Fibroblast of mammary gland (primary cell): ENCODE measurements at regions not wholly inside any gene's neighbourhood (a gene's known extent, or its start where the extent isn't known, plus 50 kb on each side); places are given as distances from the start of the nearest gene placed in this dataset.
"Not testable (repeated sequence)": the region's sequence is repeated elsewhere in the genome, so short reads cannot be mapped to it uniquely, and the experiment has no call there.

Experiments
- DNase-seq: peaks from one replicate; pipeline ENCODE4 v3.0.0-alpha.2; 2010; ENCODE audit warnings: low read depth
- H3K4me3 ChIP-seq: 2 replicates; pipeline ENCODE4 v1.5.1; 2011; ENCODE audit warnings: low read depth, mild to moderate bottlenecking, low read length, moderate library complexity; ENCODE audit not compliant: control insufficient read depth

DNA sequence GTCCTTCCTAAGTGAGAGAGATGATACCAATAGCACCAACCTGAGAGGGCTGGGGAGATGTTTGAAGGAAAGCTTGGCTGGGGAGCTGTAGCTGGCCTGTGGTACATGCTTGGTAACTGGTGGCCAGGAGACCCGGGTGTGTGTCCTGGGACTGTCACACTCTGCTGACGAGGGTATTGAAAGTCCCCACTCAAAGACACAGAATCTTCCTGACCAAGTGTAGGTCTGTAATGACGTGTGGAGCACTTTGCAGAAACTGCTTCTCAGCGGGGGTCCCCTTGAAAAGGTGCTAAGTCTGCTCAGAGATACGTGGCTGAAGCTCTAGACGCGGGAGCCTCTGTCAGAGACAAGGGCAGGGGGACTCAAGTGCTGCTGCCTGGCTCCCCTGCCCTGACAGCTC lies 230.4 kb upstream of the PLGLB2 start:
- DNase-seq, H3K4me3 ChIP-seq: not testable (repeated sequence)

DNA sequence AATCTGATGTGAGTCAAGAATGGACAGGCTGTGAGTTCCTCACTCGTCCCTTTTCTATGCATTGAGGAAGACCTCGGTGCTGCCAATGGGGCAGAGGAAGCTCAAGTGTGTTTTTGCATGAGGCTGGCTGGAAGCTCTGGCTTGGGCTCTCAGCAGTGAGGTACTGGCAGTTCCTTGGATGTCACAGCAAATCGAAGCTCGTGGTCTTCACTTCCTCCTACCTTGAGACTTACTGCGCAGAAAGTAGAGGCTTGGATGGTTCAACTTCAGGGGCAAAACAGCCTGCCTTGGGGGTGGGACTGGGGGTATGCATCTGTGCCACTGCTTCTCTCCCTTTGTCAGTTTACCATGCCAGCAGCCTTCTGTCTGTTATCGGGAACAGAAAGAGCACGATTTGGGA lies 229.8 kb upstream of the PLGLB2 start:
- not testable (repeated sequence) for H3K4me3 ChIP-seq, DNase-seq

DNA sequence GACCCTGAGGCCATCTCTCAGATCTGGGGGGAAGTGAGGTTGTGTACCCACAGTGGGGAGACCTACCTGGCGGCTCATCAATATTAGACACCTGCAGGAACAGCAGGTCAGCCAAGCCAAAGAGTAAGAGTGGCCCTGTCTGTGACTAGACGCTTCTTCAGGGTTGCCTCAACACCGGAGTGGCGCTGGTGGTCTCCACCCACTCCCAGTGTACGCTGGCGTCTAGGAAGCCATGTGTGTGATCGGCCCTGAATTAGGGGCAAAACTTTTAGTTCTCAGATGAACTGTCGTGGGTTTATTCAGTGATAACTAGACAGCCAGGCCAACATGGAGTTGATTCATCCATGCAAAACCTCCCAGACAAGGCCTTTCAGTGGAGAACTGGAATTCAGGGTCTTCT lies 229.3 kb upstream of the PLGLB2 start:
- H3K4me3 ChIP-seq, DNase-seq: not testable (repeated sequence)

DNA sequence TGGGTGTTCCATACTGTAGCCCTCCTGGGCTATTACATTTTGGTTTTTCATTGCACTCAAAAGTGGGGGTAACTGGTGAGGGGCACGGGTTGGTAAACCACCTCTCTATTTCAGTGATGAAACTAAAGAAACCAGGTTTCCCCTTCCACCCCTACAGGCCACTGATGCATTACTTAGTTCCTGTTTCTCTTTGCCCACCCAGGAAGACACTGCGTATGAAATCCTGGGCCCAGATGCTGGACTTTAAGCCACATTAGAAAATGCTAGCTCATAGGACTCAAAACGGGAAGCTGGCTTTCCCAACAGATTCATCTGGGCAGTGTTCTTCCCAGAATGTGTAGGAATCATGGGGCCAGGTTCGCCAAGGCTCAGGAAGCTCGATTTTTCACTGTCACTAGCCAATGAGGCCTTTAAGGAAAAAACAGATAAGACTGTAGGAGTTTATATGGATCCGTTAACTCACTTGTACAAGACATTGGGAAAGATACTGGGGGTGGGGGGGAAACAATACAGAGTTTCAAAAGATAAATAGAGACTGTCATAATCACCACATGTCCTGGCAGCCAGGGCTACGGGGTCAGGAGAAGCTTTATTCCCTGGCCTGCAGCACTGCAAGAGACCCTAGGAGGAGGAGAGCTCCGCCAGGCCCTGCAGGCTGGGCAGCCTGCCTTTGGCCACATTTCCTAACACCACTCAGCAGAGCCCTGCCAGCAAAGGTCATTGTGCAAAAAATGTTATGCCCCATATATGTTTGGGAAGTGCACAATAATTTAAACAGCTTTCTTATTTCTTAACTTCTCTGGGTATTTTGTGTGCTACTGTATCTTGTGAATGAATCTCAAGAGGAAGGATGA lies 228.5 kb upstream of the PLGLB2 start:
- DNase-seq, H3K4me3 ChIP-seq: not testable (repeated sequence)

DNA sequence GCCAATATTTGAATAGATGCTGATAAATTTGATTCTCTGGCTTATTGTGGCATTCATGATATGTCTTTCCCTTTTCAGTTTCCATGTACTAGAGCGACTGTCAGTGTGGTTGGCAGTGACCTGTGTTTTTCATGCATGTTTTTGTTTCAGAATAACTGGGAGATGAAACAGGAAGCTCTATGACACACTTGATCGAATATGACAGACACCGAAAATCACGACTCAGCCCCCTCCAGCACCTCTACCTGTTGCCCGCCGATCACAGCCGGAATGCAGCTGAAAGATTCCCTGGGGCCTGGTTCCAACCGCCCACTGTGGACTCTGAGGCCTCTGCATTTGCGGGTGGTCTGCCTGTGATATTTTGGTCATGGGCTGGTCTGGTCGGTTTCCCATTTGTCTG lies 226.8 kb upstream of the PLGLB2 start:
- H3K4me3 ChIP-seq, DNase-seq: not testable (repeated sequence)

DNA sequence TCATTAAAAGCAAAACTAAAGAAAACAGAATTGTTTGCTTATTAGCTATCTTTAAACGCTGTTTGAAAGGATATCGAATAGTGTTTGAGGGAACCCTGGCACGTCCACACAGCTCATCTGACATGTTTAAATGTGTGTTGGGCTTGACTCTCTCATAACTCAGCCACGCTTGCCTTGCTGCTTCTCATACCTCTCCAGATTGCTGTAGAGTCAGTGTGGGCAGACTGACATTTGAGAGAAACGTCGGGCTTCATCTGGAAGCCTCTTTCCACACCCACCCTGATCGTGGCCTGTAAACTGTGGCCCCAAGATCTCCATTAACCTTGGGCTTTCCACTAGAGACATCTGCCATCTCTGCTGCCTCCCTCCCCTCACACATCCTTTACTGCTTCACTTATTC lies 226.4 kb upstream of the PLGLB2 start:
- DNase-seq, H3K4me3 ChIP-seq: not testable (repeated sequence)

DNA sequence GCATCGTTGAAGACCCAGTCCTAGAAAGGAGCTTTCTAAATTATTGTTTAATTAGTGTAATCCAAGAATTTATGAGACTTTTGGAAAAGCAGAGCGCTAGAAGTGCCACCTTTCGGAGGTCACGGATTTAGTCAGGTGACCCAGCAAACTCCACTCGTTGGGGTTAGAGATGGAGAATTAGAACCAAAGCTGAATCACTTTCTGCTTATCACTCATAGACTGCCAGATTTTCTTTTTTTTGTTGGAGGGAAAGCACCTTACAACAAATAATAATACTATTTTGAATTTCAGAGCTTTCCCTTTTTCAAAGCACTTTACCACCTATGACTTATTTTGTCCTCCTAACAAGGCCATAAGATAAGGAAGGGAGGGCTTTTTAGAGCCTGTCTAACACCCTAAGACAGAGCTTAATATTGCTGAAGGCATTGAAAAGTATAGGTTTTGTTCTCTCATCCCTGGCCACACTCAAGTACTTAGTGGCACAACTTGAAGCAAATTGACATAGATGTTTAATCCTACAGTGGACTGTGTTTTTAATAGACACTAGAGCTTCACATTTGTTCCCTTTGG lies 223.2 kb upstream of the PLGLB2 start:
- H3K4me3 ChIP-seq, DNase-seq: not testable (repeated sequence)

DNA sequence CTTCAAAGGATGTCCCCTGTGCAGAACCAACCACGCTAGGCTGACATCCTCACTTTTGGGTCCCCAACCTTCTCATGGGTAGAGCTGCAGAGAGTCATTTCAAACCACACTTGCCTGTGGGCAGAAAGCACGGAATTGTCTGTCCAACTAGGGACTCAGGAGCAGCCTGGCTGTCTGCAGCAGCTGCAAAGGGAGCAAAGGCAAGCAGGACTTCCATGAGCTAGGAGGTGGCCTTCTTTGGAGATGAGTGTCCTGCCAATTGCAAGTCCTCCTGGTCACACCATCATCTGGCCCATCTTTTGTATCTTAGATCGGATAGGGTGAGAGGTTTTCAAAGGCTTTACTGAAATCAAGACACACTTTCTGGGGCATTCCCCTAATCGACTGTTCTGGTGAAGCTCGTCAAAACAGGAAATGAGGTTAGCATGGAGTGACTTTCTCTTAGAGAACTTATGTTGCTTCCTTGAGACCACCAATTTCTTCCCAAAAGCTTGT lies 222.3 kb upstream of the PLGLB2 start:
- not testable (repeated sequence) for DNase-seq, H3K4me3 ChIP-seq

DNA sequence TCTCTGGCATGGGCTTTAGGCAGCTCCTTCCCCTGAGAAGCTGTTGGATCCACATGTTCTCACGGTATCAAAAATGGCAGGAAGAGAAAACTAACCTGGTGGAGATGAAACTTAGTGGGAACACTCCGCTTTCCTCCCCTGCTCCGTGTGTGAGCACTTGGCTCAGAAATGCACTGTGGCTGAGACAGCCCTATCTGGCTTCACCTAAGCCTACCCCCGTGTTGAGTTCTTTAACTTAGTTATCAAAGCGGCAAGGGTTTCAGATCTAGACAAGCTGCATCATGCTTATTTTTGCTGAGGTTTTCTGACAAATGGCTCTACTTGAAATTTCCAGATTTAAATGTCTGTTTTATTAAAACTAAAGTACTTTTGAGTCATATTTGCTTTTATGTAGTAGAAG lies 221.6 kb upstream of the PLGLB2 start:
- DNase-seq, H3K4me3 ChIP-seq: not testable (repeated sequence)

DNA sequence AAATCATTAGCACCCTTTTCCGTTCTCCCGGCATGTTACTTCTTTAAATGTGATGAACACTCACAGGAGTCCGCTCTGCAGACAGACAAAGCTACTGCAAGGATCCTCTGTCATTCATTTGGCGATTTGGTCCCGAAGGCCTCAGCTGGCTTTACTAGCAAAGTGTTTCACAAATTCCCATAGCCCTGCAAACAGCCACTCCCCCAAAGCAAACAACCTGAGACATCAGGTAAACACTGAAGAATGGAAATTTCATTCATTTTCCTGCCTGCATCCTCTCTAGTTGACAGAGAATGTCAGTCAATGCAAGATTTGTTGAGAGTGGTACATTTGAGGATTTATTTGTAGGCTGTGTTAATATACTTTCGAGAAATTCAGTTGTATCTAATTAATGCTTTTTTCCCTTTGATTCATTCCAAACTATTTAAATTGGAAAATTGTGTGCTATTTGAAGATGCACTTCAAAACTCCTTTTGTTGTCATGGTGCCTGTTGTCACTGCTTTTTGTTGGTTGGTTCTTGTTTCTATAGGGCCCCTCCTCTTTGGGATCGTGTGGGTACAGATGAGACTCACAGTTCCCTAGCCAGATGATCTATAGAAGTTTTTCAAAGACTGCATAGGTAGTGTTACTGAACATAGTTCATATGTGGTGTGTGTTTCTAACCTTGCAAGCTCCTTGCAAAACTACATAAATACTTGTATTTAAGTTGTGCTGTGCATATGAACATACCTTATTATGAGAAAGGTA lies 215.7 kb upstream of the PLGLB2 start:
- not testable (repeated sequence) for DNase-seq, H3K4me3 ChIP-seq

DNA sequence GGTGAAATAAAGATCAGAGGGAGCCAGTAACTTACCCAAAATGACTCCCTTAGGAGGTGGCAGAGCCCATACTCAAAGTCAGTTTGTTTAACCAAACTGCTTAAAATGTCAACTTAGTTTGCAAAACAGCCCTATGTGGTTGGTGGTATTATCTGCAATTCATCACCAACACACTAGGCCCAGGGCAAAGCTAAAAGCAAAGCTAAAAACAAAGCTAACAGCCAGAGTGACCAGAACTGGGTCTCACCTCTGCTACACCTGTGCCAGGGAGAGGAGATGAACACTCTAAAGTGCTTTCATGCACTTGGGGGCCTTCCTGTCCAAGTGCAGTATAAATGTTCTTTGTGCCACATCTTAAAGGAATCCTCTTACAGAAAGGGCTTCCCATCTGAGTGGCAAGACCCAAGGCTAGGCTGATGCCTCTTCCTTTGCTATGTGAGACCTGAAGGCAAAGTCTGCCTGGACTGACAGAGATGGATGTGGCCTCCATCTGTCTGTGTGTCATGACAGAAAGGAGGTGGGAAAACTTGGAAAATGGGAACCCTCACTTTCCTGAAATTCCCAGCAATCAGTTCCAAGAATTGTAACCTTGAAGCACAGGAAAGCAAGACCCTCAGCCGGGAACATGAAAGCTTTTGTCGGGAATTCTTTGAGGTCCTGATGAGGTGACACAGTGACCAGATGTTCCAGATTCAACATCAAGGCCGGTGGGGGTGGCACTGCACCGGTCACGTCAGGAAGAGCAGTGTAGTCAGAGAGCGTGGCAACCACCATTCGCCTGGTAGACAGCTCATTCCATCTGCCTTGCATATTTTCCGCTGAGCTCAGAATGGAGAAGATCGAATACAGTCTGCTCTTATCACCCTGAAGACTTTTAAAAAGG lies 214.3 kb upstream of the PLGLB2 start:
- not testable (repeated sequence) for DNase-seq, H3K4me3 ChIP-seq

DNA sequence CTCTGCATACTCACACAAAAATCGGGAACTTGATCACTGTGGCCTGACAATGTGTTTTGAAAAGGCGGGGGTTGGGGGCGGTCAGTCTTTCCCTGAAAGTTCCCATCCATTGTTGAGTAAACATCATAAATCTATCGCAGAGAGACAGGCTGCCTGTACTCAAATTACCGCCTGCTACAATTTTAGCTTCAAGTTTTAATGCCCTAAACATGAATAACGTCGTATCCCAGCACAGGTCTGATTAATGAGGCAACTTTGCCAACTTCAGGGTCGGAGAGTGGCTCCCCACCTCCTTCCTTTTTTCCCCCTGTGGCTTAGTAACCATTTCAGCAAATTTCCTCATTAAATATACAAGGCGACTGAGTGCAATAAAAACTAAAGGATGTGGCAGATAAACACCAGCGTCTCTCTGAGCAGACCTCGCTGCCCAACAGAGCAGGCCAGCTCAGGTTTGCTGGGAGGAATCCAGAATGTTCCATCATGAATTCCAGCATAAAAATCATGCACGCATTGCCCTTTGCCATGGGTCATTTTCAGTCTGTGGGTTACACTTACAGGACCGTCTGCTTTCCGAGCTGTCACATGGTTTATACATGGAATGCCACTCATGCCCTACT lies 213.5 kb upstream of the PLGLB2 start:
- not testable (repeated sequence) for DNase-seq, H3K4me3 ChIP-seq

DNA sequence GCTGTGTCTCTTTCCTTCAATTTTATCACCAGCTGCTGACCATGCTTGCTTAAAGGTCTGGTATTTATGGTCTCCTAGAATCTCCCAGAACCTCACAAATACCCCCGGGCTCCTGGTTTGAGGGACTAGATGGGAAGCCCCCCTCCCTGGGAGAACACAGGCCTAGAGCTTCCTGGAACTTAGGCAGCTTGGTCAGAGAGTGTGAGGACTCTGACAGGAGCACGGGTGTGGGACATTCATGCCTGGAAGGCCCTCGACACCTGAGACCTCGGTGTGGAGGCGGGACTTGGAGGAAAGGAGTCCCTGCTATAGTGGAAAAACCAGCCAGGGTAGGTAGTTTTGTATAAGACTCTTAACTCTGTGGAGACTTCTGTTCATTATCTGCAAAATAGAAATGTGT lies 211.5 kb upstream of the PLGLB2 start:
- not testable (repeated sequence) for H3K4me3 ChIP-seq, DNase-seq

DNA sequence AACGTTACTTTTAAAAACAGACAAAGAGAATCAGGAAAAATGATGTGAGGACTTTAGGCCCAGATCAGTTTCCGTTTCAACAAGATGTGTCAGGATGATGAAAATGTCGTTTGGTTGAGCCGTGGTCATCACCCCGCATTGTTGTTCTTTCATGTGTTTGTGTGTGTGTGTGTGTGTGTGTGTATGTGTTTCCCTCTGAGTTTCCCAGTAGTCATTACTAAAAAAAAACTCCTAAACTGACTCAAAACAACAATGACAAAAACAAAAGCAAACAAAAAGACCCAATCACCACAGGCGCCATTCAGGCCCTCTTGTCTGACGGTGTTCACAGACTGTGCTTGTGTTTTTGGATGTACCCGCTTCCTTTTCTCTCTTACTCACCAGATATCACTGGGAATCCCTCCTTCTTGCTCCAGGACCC lies 210.6 kb upstream of the PLGLB2 start:
- not testable (repeated sequence) for H3K4me3 ChIP-seq, DNase-seq

DNA sequence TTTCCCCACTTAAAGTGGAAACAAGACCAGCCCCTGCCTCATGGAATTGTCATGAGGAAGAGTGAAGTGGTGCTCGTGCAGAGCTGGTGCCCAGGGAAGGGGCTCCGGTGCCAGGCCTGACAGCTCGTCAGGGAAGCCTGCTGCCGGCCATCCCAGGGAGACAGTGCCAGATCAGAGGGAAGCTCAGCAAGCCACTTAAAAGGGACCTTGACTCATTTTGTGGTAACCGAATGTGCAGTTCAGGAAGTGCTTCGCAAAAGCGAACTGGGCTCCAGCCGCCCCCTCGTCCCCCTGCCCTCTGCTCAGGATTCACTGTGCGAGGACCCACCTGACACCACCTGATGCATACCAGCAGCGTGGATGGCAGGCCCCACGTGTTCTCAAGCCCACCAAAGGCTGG lies 209.6 kb upstream of the PLGLB2 start:
- not testable (repeated sequence) for H3K4me3 ChIP-seq, DNase-seq

DNA sequence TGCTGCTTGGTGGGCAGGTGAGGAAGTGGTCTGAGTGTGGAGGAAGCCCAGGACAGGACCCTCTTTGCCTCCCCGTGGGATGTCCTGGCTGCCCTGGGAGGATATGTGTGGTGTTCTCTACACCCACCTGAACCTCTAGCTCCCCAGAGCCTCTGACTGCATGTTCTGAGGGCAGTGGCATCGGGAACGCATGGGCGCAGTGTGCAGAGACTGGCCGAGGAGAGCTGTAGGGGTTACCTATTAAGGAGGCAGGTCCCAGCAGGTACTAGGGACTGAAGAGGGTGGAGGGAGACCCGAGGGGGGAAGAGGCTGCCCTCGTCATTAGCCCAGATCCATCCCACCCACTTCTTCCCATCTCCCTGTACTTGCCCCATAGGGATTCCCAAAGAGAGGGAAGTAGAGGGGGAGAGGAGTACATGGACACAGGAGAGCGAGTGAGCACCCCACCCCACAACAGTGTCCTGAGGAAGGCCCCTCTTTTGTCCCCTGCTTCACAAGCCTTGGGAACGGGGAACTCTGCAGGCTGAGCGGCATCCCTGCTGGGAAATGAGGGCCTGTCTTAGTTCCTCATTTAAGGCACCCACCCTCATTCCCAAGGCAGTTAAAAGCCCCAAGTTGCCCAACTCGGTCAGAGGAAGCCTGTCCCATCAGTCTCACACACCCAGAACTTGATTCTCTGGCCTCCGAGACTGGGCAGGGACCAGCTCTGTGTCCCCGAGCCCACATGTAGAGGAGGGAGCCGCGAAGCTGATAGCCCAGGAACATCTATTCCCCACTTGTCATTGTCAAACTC lies 208.5 kb upstream of the PLGLB2 start:
- not testable (repeated sequence) for H3K4me3 ChIP-seq, DNase-seq

DNA sequence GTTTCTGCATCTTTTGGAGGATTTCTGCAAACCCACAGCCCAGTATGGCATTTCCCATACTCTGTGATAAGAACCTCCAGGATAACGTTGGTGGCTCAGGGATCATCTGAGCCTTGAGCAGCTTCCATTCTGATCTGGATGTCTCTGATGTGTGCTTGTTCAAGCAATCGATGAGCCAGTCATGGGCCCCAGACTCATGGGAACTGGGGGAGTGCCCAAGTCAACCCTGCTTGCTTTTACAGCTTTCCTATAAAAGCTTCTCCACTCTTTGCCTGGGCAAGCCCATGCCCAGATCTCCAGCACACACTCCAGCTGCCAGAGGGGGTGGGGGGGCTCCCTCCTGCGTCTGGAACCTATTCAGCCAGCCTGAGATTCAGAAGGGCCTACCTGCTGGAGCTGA lies 207.6 kb upstream of the PLGLB2 start:
- DNase-seq, H3K4me3 ChIP-seq: not testable (repeated sequence)
